ENCODE measurements at regions not wholly inside any gene's neighbourhood (a gene's known extent, or its start where the extent isn't known, plus 50 kb on each side); places are given as distances from the start of the nearest gene placed in this dataset.

DNA sequence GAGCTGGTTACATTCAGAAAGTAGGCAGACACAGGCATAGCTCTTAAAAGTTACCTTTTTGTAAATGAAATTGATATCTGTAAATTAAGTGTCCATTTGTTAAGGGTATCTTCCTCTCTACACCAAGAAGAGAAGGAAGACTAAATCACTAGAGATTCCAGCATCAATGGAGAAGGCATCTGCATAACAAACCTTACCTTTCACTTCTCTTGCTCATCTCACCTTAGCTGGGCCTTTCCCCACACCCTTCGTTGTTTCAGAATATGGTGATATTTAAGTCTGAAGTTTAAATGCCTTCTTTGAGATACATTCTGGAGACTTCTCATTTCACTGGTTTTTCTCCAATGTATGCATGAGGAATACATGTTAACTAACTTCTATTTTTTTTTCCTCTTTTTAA is 54.5 kb upstream of the TGFBR2 start:
- Histone ChIP-seq H3K4me1 (ENCODE audit: control insufficient read depth, insufficient read depth, low read length) (no peaks in the 10 kb centered on the region), H3K27ac (ENCODE audit: low read depth, low read length) (no peak overlapping the region), H3K36me3 (ENCODE audit: control insufficient read depth, insufficient read depth, low read length) (no peaks in the 10 kb centered on the region), H3K9ac (ENCODE audit: low read length) (no peak overlapping the region), H3K4me3 (ENCODE audit: low read length) (no peak overlapping the region), H3K27me3 (ENCODE audit: control insufficient read depth, insufficient read depth, low read length) (no peaks in the 10 kb centered on the region)

DNA sequence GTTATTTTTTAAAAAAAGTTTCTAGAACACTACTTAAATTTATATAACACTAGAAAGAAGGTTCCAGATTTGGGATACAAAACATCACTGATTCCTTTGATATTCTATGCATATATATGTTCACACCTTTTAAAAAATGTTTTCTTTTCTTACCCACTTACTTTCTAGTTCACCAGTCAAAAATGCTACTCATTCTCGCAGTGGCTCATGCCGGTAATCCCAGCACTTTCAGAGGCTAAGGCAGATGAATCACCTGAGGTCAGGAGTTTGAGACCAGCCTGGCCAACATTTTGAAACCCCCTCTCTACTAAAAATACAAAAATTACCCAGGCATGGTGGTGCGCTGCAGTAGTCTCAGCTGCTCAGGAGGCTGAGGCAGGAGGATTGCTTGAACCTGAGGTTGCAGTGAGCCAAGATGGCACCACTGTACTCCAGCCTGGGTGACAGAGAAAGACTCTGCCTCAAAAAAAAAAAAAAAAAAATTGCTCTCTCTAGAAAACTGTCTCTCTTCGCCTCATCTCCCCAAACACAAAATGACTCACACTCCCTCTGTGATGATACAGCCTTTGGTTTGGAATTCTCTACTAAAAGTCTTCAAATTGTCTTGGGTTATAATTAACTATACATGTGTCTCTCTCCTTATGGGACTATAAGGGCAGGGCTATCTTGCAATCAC is 52.6 kb upstream of the TGFBR2 start:
- Histone ChIP-seq H3K4me1 (ENCODE audit: control insufficient read depth, insufficient read depth, low read length) (no peaks in the 10 kb centered on the region), H3K36me3 (ENCODE audit: control insufficient read depth, insufficient read depth, low read length) (no peaks in the 10 kb centered on the region), H3K27ac (ENCODE audit: low read depth, low read length) (no peak overlapping the region), H3K27me3 (ENCODE audit: control insufficient read depth, insufficient read depth, low read length) (no peaks in the 10 kb centered on the region), H3K4me3 (ENCODE audit: low read length) (no peak overlapping the region), H3K9ac (ENCODE audit: low read length) (no peak overlapping the region)

DNA sequence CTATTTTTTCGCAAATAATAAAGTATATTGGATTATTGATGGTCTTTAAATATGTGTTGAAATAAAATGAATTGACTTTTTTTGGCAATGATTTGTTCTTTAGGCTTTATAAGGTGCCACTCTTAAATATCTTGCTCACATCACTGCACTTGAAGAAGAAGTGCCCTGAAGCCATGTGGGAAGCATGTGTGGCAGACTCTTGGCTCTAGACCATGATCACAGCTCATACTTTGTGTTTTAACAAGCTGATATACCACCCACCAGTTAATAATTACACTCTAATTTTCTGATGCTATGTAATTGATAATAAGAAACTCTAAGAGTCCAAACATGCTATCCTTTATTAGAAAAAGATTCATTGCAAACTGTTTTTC is 52.1 kb upstream of the TGFBR2 start:
- Histone ChIP-seq H3K36me3 (ENCODE audit: control insufficient read depth, insufficient read depth, low read length) (no peaks in the 10 kb centered on the region), H3K4me3 (ENCODE audit: low read length) (no peak overlapping the region), H3K9ac (ENCODE audit: low read length) (no peak overlapping the region), H3K4me1 (ENCODE audit: control insufficient read depth, insufficient read depth, low read length) (no peaks in the 10 kb centered on the region), H3K27ac (ENCODE audit: low read depth, low read length) (no peak overlapping the region), H3K27me3 (ENCODE audit: control insufficient read depth, insufficient read depth, low read length) (no peaks in the 10 kb centered on the region)

DNA sequence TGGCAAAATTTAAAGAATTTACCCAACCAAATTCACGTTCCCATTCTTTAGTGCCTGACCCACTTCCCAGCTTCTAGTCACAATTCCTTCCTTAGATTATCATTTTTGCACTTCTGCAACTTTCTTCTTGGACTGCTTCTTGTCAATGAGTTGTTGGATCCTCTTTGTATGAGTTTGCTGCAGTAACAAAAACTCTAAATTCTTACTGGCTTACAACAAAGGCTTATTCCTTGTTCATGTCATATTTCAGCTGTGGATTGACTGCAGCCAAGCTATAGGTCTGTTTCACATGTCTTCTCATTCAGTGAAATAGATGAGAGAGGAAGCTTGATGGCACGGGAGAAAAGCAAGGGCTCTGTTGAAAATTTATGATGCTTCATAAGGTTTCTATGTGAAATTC is 50.4 kb upstream of the TGFBR2 start:
- Histone ChIP-seq H3K4me1 (ENCODE audit: control insufficient read depth, insufficient read depth, low read length) (no peaks in the 10 kb centered on the region), H3K4me3 (ENCODE audit: low read length) (no peak overlapping the region), H3K36me3 (ENCODE audit: control insufficient read depth, insufficient read depth, low read length) (no peaks in the 10 kb centered on the region), H3K27me3 (ENCODE audit: control insufficient read depth, insufficient read depth, low read length) (no peaks in the 10 kb centered on the region), H3K9ac (ENCODE audit: low read length) (no peak overlapping the region), H3K27ac (ENCODE audit: low read depth, low read length) (no peak overlapping the region)

Data from rectal smooth muscle tissue (tissue), 1 donor.